Endothelial cell of umbilical vein (primary cell): ENCODE measurements at regions not wholly inside any gene's neighbourhood (a gene's known extent, or its start where the extent isn't known, plus 50 kb on each side); places are given as distances from the start of the nearest gene placed in this dataset.

Experiments
- BruUV-seq: library from RNA; stranded (reverse); fragments of 400-500 nt; replicated peaks from 2 replicates; lab custom pipeline; 2021; lab: Mats Ljungman, UMichigan
- CTCF ChIA-PET: fragments of 300-600, 350-600 bp; sonication (Branson Sonifier 250); formaldehyde crosslinking; loops from one replicate; lab custom pipeline; 2021; ENCODE audit warnings: antibody characterized with exemption, inconsistent platforms; lab: Charles Lee
- POLR2A ChIA-PET: fragments of 300-600, 350-600 bp; sonication (Branson Sonifier 250); formaldehyde crosslinking; loops from one replicate; lab custom pipeline; 2021; ENCODE audit warnings: antibody characterized with exemption, inconsistent platforms; lab: Charles Lee
- DNase-seq: peaks from one replicate; pipeline ENCODE4 v3.0.0-alpha.2; 2011; ENCODE audit warnings: low read depth, low spot score
- FAIRE-seq: peaks from 2 replicates; lab custom pipeline; 2011; peaks lifted over from hg19 to GRCh38; lab: Jason Lieb, UNC
- H2AFZ ChIP-seq: 2 replicates; pipeline ENCODE4 v1.6.0; 2012; ENCODE audit warnings: low read depth, low read length, control low read depth, inconsistent platforms
- H3K27ac ChIP-seq: 2 replicates; pipeline ENCODE4 v1.5.1; 2011; ENCODE audit warnings: low read depth, mild to moderate bottlenecking, control low read depth, low read length, moderate library complexity; ENCODE audit not compliant: insufficient read depth
- H3K27me3 ChIP-seq, 2 experiments: 2 replicates each; pipeline versions ENCODE4 v1.6.0 to v1.6.1; 2011; ENCODE audit warnings: low read length in 2 of 2, mixed read lengths in 1 of 2; ENCODE audit not compliant: control insufficient read depth in 2 of 2, insufficient read depth in 2 of 2
- H3K36me3 ChIP-seq, 2 experiments: 2 replicates in 1 of 2; 3 replicates in 1 of 2; pipeline ENCODE4 v1.5.1; 2011; ENCODE audit warnings: low read length in 2 of 2, mild to moderate bottlenecking in 1 of 2, moderate library complexity in 1 of 2; ENCODE audit not compliant: control insufficient read depth in 2 of 2, insufficient read depth in 2 of 2; ENCODE audit errors: extremely low read depth in 1 of 2
- H3K4me1 ChIP-seq: 3 replicates; pipeline ENCODE4 v1.5.1; 2011; ENCODE audit warnings: mild to moderate bottlenecking, low read length; ENCODE audit not compliant: control insufficient read depth, insufficient read depth; ENCODE audit errors: extremely low read depth
- H3K4me2 ChIP-seq: 2 replicates; pipeline ENCODE4 v1.6.1; 2011; ENCODE audit warnings: low read length, control low read depth, mixed read lengths; ENCODE audit not compliant: insufficient read depth
- H3K4me3 ChIP-seq, 3 experiments: fragments of 200-600 bp in 1 of 3; sonication (generic), shearing (Covaris generic) in 1 of 3; replicated peaks in 1 of 3; 2 replicates each; pipeline ENCODE4 v1.5.1; 2011 to 2016; ENCODE audit warnings: control low read depth in 3 of 3, low read length in 3 of 3, mild to moderate bottlenecking in 2 of 3, inconsistent platforms in 1 of 3, low read depth in 1 of 3, moderate library complexity in 1 of 3; ENCODE audit not compliant: insufficient read depth in 1 of 3
- H3K79me2 ChIP-seq: 2 replicates; pipeline ENCODE4 v1.6.0; 2012; ENCODE audit warnings: low read length, inconsistent platforms; ENCODE audit not compliant: control insufficient read depth, insufficient read depth
- H3K9ac ChIP-seq: replicated peaks from 2 replicates; pipeline ENCODE3; 2011; ENCODE audit warnings: low read length, control low read depth; ENCODE audit not compliant: insufficient read depth; ENCODE audit errors: extremely low read depth
- H3K9me1 ChIP-seq: replicated peaks from 3 replicates; pipeline ENCODE4 v1.6.0; 2011; ENCODE audit warnings: mild to moderate bottlenecking, low read length; ENCODE audit not compliant: control insufficient read depth, insufficient read depth; ENCODE audit errors: extremely low read depth
- H3K9me3 ChIP-seq: replicated peaks from 2 replicates; pipeline ENCODE4 v1.5.1; 2012; ENCODE audit warnings: low read length, inconsistent platforms; ENCODE audit not compliant: control insufficient read depth, insufficient read depth
- H4K20me1 ChIP-seq: replicated peaks from 2 replicates; pipeline ENCODE3; 2011; ENCODE audit warnings: mild to moderate bottlenecking, low read length; ENCODE audit not compliant: control insufficient read depth, insufficient read depth; ENCODE audit errors: extremely low read depth
- EZH2 ChIP-seq: IDR thresholded peaks from 2 replicates; pipeline ENCODE4 v1.6.1; 2012; ENCODE audit warnings: borderline replicate concordance, low read depth, mild to moderate bottlenecking, moderate library complexity, low read length, inconsistent platforms; ENCODE audit not compliant: severe bottlenecking
- FOS ChIP-seq: IDR thresholded peaks from 2 replicates; pipeline ENCODE4 v1.6.1; 2011; ENCODE audit warnings: mild to moderate bottlenecking, low read length, moderate library complexity, borderline replicate concordance; ENCODE audit not compliant: insufficient read depth
- GATA2 ChIP-seq: IDR thresholded peaks from 2 replicates; pipeline ENCODE4 v1.7.0; 2011; ENCODE audit warnings: low read depth, mild to moderate bottlenecking, moderate library complexity, mixed read lengths, low read length; ENCODE audit not compliant: insufficient read length, insufficient read depth
- JUN ChIP-seq: IDR thresholded peaks from 2 replicates; pipeline ENCODE4 v1.6.1; 2011; ENCODE audit warnings: borderline replicate concordance, low read depth; ENCODE audit not compliant: insufficient read length, insufficient read depth
- MYC ChIP-seq: IDR thresholded peaks from one replicate; pipeline ENCODE4 v1.6.1; 2011; ENCODE audit warnings: mild to moderate bottlenecking, low read depth, low read length
- POLR2A ChIP-seq: IDR thresholded peaks from 2 replicates; pipeline ENCODE4 v1.6.1; 2012; ENCODE audit warnings: low read depth, mild to moderate bottlenecking, control low read depth, low read length
- POLR2AphosphoS5 ChIP-seq: IDR thresholded peaks from 2 replicates; pipeline ENCODE4 v1.6.1; 2012; ENCODE audit warnings: low read depth, mild to moderate bottlenecking, control low read depth, low read length, moderate library complexity; ENCODE audit not compliant: insufficient read depth
- dilution Hi-C: fragments of 300-500 bp; cut with MboI; formaldehyde crosslinking; loops from one replicate; pipeline ENCODE4 v1.15.0; 2019; ENCODE audit warnings: low sequenced_read_pairs; ENCODE audit not compliant: extremely low pct_ligation_motif_present
- intact Hi-C: fragments of 100-400 bp; cut with micrococcal nuclease; formaldehyde crosslinking; loops from one replicate; pipeline ENCODE4 v1.10.0; 2022
- TF ChIP-seq, protein P1 (sequence below), 2 donors: IDR thresholded peaks; 1 replicate in 1 of 2; 2 replicates in 1 of 2; pipeline ENCODE4 v1.5.1; 2011; ENCODE audit warnings: low read length in 2 of 2, mild to moderate bottlenecking in 2 of 2, moderate library complexity in 2 of 2, control low read depth in 1 of 2, inconsistent platforms in 1 of 2, low read depth in 1 of 2; ENCODE audit not compliant: insufficient read depth in 1 of 2; ENCODE audit errors: extremely low read depth in 1 of 2
- TF ChIP-seq, protein P2 (sequence below): IDR thresholded peaks from 2 replicates; pipeline ENCODE4 v1.6.1; 2011; ENCODE audit not compliant: insufficient read depth, insufficient read length

DNA sequence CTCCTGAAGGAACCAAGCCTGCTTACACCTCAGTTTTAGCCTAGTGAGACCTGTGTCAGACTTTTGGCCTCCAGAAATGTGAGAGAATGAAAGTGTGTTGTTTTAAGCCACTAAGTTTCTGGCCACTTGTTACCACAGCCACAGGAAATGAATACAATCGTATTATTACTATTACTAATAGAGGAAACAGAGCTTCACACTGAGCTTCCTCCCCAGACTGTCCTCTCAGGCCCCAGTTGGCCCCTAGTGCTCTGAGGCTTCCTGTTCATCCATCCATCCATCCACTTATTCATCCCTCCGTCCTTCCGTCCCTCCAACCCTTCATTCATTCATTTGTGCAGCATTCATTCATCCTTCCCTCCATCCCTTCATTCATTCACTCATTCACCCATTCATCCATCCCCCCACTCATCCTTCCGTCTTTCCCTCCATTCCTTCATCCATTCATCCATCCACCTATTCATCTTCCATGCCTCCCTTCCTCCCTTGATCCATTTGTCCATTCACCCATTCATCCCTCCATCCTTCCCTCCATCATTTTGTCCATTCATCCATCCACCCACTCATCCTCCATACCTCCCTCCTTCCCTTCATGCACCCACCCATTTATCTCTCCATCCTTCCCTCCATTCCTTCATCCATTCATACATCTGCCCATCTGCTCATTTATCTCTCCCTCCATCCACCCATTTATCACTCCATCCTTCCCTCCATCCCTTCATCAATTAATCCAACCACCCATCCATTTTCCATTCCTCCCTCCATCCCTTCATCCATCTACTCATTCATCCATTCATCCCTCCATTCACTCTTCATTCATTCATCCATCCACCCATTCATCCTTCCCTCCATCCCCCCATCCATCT is 95.0 kb downstream of the FOXL1 start:
- Histone ChIP-seq H3K27ac (no peak overlapping the region), H3K27me3 (no peaks in the 10 kb centered on the region), H3K9ac (no peak overlapping the region), H3K4me1 (peaks cover 40% of the 10 kb centered on the region), H4K20me1 (no peaks in the 10 kb centered on the region), H3K79me2 (no peaks in the 10 kb centered on the region), H3K4me2 (no peak overlapping the region), H3K9me1 (no peaks in the 10 kb centered on the region), H3K36me3 (no peaks in the 10 kb centered on the region), H3K4me3 (no peak overlapping the region), H3K9me3 (no peaks in the 10 kb centered on the region), H2AFZ (no peak overlapping the region)
- ChIA-PET CTCF (interaction anchor here (1.1 kb wide), 1 partner anchor 389 kb away, joined by 3 read pairs; no protein-coding TSS in a partner anchor), POLR2A (no interaction called here)
- no TSS peak for BruUV-seq
- TF ChIP-seq POLR2AphosphoS5 (peak; percentile 67), MYC (no peak), EZH2 (no peak), POLR2A (peak; percentile 34), FOS (peak; percentile 71), GATA2 (peak; percentile 22), JUN (peak; percentile 6)
- TF ChIP-seq, protein P1, sequence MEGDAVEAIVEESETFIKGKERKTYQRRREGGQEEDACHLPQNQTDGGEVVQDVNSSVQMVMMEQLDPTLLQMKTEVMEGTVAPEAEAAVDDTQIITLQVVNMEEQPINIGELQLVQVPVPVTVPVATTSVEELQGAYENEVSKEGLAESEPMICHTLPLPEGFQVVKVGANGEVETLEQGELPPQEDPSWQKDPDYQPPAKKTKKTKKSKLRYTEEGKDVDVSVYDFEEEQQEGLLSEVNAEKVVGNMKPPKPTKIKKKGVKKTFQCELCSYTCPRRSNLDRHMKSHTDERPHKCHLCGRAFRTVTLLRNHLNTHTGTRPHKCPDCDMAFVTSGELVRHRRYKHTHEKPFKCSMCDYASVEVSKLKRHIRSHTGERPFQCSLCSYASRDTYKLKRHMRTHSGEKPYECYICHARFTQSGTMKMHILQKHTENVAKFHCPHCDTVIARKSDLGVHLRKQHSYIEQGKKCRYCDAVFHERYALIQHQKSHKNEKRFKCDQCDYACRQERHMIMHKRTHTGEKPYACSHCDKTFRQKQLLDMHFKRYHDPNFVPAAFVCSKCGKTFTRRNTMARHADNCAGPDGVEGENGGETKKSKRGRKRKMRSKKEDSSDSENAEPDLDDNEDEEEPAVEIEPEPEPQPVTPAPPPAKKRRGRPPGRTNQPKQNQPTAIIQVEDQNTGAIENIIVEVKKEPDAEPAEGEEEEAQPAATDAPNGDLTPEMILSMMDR (IDR thresholded peaks at IDR 0.05; ENCODE audit: extremely low read depth in 1 of 2, insufficient read depth in 1 of 2, low read depth in 1 of 2, low read length in 2 of 2) = no peak
- TF ChIP-seq, protein P2, sequence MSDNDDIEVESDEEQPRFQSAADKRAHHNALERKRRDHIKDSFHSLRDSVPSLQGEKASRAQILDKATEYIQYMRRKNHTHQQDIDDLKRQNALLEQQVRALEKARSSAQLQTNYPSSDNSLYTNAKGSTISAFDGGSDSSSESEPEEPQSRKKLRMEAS = no peak
- dilution Hi-C loops (no loop called here), intact Hi-C loops (no loop called here)
- peak; percentile 78 for FAIRE-seq
- DNase-seq = peak; percentile 23
